PC-9 (cell line): ENCODE measurements at regions not wholly inside any gene's neighbourhood (a gene's known extent, or its start where the extent isn't known, plus 50 kb on each side); places are given as distances from the start of the nearest gene placed in this dataset.

Source experiments
- EZH2 ChIP-seq: fragments of 200-600 bp; sonication (generic); IDR thresholded peaks from 2 replicates; pipeline ENCODE4 v1.8.0; 2017; ENCODE audit warnings: antibody characterized with exemption, low read depth
- TF ChIP-seq, protein P1 (sequence below): fragments of 200-600 bp; sonication (generic); conservative IDR thresholded peaks from 2 replicates; pipeline ENCODE4 v1.6.1; 2017; ENCODE audit warnings: mixed run types, antibody characterized with exemption, mild to moderate bottlenecking, moderate library complexity

GRCh38 chr13:44129418-44129817, 244.2 kb upstream of the SERP2 start:
- TF ChIP-seq, protein P1, sequence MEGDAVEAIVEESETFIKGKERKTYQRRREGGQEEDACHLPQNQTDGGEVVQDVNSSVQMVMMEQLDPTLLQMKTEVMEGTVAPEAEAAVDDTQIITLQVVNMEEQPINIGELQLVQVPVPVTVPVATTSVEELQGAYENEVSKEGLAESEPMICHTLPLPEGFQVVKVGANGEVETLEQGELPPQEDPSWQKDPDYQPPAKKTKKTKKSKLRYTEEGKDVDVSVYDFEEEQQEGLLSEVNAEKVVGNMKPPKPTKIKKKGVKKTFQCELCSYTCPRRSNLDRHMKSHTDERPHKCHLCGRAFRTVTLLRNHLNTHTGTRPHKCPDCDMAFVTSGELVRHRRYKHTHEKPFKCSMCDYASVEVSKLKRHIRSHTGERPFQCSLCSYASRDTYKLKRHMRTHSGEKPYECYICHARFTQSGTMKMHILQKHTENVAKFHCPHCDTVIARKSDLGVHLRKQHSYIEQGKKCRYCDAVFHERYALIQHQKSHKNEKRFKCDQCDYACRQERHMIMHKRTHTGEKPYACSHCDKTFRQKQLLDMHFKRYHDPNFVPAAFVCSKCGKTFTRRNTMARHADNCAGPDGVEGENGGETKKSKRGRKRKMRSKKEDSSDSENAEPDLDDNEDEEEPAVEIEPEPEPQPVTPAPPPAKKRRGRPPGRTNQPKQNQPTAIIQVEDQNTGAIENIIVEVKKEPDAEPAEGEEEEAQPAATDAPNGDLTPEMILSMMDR = no peak
- TF ChIP-seq EZH2 = no peak
